Right lobe of liver (tissue), 4 donors: ENCODE measurements at regions not wholly inside any gene's neighbourhood (a gene's known extent, or its start where the extent isn't known, plus 50 kb on each side); places are given as distances from the start of the nearest gene placed in this dataset.

Experiments
- CTCF ChIP-seq, 4 donors: fragments of 200-600 bp in 3 of 4; fragments of 450-650 bp in 1 of 4; IDR thresholded peaks; one replicate each; pipeline versions ENCODE4 v1.5.1 to v1.8.0; 2016 to 2022; ENCODE audit warnings: antibody characterized with exemption in 4 of 4, mild to moderate bottlenecking in 2 of 4
- POLR2A ChIP-seq: fragments of 450-650 bp; IDR thresholded peaks from one replicate; pipeline ENCODE4 v1.6.1; 2017; ENCODE audit warnings: antibody characterized with exemption, mild to moderate bottlenecking
- donor health status: DM: no; HTN: no; CAD: no.
- donor health status: DM: no; HTN: no; CAD: no.
- donor health status: DM: no; HTN: yes; CAD: no.

- TF ChIP-seq CTCF (IDR thresholded peaks at IDR 0.05) (no peak), POLR2A (no peak)
These were observed 352.6 kb downstream of the FSCB start for GRCh38 chr14:44154446-44154845.
